Fibroblast of peridontal ligament (primary cell): ENCODE measurements at regions not wholly inside any gene's neighbourhood (a gene's known extent, or its start where the extent isn't known, plus 50 kb on each side); places are given as distances from the start of the nearest gene placed in this dataset.
A peak's percentile ranks its signal among the peaks of the same experiment; 100 is the strongest.

ENCODE experiments used
- DNase-seq: peaks from one replicate; pipeline ENCODE4 v3.0.0-alpha.2; 2010; ENCODE audit errors: extremely low read depth

DNA sequence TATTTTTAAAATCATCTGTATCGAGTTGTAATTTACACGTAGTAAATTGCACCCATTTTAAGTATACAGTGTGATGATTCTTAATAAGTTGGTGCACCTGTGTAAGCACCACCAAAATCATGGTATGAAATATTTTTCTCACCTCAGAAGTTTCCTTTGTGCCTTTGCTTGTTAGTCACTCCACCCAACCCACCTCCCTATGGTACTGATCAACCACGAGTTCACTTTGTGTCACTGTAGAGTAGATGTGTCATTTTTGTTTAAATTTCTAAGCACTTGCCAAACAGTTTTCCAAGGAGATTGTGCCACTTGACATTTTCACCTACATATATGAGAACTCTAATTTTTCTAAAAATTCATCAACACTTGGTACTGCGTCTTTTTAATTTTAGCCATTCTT lies 806.5 kb downstream of the TLR4 start:
- no peak for DNase-seq

DNA sequence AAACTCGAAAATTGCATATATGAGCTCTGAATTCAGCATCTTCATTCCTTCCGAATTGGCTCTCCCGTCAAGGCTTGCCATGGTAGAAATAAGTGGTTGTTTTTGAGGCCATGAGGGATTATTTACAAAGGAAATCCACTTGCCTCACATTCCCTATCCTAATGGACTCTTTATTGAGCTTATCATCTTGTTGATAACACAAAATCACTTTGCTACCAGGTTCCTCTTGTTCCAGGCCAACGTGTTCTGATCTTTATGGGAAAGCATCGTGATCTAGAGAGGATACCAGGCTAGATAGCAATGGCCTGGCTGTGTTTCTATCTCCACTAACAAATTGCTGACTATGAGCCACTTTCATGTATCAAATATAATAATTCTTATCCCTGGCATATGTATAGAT lies 811.7 kb downstream of the TLR4 start:
- DNase-seq: no peak

DNA sequence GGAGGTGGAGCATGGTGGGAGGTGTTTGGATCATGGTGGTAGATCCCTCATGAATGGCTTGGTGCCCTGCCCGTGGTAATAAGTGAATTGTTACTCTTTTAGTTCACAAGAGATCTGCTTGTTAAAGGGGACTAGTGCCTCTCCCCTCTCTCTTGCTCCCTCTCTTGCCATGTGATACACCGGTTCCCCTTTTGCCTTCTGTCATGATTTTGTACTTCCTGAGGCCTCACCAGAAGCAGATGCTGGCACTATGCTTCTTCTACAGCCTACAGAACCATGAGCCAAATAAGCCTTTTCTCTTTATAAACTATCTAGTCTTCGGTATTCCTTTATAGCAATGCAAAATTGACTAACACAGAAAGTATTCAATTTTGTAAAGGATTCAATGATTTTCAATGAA lies 817.1 kb downstream of the TLR4 start:
- DNase-seq: no peak

DNA sequence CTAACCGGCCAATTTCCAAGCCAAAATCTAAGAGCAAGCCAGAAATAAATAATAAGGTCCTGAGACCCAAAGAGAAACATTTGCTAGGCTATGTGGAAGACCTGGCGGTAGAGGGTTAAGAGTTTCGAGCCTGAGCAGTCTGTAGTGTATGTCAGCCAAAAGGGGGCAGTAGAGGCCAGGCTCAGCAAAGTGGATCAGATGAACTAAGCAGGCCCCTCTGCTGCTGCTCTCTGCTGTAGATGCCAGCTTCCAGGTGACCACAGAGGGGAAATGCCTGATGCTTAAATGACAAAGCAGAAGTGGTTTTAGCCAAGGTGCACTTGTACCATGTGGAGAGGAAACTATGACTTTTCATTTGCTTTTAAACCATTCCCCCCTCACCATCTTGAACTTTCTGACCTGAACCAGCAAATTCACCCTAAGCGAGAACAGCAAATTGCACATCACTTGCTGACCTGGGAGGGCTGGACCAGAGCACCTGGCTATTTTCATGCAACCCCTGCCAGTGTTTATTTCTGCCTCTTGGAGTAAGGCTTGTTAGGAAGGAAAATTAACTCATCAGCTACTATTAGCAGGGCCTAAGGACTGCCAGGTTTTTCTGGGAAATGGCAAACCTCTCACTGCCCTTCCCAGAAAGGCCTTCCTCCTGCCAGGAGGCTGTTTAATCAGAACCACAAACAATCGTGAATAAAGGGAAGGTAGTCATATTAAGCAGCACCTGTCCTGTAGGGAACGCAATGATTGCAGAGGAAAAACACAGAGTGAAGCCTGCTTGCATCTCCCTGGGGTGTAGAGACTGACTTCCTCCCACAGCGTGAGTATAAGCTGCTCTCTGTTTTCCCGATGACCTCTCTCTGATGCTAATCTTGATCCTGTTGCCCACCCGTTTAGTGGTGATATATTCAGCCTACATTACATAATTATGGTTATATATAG lies 818.2 kb downstream of the TLR4 start:
- DNase-seq: peak; percentile 1

DNA sequence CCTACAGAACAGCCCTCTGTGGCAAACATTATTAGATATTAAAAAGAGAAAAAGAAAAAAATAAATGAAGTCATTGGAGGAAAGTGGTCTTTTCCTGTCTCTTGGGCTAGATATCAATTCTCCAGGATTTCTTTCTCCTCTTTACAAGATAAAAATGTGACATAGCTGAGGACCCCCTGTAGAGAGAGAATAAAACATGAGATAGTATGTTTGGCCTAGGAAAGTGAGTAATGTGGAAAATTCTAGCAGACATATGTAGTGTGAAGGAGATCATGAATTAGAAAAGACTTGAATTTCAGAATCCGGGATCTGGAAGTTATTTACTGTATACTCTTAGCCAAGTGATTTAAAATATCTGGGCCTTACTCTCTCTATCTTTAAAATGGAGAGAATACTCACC lies 823.1 kb downstream of the TLR4 start:
- DNase-seq: no peak

DNA sequence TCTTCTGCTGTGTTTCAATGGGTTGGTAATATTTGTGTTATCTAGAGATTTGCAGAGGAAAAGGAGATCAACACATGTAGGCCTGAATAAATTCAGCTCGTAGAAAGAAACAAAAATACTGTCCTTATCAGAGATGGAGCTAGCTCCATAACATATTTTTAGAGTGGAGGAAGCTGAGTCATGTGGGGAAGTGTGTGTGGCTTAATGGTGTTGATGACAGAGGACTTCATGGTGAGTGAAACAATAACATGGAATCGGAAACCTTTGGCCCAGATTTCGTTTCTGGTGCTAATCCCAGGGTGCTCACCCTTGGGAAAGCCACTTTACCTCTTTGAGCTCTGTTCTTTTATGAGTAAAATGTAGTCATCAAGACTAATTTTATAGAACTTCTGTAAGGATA lies 825.0 kb downstream of the TLR4 start:
- DNase-seq: no peak

DNA sequence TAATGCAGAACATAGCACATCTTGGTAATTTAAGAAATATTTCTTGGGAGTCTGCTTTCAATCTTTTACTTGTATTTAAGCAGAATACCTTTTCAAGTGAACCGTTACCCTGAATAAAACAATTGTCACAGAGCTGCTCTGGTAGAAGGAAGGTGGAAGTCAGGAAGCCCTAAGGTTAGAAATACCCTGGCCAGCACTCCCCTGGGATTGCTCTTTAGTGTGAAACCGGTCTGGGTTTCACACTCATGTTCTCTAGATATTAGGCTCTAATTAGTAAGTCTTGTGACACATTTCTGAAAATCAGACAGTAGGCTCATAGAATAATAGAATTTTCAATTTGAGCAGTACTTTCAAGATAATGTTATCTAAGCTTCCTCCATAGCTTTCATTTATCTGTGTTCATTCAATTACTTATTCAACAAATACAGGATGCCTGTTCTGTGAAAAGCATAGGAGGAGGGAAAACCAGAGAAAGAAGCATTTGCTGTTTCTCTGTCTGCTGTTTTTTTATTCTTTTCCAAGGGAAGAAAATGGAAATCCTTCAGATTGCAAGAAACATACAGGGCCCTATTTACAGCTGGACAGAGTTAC lies 825.5 kb downstream of the TLR4 start:
- no peak for DNase-seq

DNA sequence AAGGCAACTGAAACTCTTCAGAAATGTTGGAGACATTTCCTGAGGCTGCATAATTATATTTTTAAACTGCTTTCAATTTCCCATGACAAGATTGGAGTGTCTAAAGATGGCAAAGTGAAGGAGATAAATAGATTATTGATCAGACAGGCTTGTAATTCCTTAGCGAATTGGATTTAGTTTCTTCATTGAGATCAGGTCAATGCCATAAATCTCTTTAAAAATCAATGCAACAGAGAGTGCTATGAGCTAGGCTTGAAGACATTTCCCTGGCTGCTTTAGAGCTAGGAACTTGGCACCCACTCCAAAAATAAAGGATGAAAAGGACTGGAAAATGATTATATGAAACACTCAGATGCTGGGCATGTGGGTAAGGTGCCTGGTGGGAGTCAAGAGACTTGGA lies 828.4 kb downstream of the TLR4 start:
- no peak for DNase-seq

DNA sequence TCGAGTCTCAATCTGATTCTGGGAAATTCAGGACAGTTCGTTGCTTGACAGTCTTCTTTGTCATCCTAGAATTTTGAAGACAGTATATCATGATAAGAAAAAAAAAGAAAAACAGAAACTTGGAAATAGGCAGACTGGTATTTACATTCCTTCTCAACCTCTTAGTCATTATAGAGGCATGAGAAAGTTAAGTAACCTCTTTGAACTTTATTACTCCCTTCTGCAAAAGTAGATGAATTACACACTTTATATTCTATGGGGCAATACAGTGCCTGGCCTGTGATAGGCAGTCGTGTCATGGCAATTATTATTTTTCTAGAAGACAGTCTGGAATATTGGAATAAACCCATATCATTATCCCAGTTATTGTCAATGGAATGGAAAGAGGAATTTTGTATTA lies 828.9 kb downstream of the TLR4 start:
- no peak for DNase-seq

DNA sequence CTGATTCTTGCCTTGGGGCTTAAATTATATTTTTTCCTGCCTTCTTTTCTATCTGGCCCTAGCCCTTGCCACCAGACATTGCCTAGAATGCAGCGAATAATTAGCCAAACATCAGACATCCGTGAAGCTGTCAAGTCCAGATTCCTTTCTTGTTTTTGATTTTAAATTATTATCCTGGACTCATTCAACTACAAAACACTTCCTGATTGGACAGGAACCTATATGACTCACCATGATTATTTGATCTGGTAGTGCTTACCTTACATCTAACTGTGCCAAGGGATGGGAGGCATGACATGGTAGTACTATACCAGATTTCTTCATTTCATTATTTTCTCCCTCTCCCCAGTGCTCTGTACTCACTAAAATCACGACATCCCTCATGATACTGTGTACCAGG lies 829.6 kb downstream of the TLR4 start:
- DNase-seq: no peak

DNA sequence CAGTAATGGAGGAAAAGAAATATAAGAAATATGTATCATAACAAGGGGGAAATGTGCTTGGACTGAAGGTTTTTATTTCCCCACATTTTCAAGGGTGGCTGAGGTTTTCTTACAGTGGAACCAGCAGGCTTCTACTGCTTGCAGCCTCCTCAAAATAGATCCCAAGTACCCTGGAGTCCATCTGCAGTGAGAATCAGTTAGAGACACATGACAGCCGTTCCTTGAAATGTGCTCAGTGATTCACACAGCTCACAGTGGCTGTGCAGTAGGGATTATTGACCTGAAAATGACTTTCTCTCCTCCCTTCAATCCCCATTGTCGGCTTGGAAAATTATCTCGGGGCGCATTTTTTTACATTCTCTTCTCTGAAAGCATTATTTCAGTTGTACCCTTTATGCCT lies 832.0 kb downstream of the TLR4 start:
- DNase-seq: no peak

DNA sequence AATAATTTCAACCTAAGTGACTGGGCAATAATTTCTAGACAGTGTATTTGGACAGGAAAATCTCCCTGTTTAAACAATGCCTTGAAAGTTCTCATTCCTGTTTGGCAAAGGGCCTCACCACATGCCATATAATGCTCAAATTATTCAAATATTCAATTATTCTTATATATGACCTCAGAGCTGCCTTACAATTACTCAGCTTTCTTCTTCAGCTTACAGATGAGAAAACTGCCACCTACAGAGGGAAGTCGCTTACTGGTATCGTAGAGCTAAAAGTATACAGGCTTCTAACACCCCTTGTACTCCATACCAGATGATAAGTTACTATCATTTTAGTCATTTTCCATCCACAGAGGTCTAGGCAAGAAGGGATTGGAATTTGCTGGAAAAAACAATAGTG lies 830.3 kb downstream of the BRINP1 start:
- no peak for DNase-seq

DNA sequence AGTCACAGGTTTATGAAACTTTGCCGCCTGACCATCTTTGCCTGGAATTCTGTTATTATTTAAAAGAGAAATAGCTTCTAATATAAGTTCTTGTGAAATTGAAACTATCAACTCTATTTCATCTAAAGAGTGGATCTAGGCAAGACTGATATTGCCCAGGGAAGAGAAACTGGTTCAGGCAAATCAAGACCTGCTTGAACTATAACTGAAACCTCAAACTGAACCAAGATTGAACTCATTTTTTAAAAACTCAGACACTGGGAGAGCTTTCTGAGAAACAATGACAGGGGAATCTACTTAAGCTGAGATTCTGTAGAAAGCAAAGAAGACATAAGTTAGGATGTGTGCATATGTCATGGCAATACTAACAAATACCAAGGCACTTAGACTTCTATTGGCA lies 815.8 kb downstream of the BRINP1 start:
- DNase-seq: no peak

DNA sequence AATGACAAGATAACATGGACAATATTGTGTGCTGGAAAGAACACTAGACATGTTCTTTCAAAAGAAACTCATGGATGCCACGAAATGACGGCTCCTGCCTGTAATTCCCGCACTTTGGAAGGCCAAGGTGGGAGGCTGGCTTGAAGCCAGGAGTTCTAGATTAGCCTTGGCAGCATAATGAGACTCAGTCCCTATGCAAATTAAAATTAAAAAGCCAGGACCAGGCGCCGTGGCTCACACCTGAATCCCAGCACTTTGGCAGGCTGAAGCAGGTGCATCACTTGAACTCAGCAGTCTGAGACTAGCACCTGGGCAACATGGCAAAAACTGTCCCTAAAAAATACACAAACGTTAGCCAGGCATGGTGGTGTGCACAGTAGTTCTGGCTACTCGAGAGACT lies 814.2 kb downstream of the BRINP1 start:
- no peak for DNase-seq

DNA sequence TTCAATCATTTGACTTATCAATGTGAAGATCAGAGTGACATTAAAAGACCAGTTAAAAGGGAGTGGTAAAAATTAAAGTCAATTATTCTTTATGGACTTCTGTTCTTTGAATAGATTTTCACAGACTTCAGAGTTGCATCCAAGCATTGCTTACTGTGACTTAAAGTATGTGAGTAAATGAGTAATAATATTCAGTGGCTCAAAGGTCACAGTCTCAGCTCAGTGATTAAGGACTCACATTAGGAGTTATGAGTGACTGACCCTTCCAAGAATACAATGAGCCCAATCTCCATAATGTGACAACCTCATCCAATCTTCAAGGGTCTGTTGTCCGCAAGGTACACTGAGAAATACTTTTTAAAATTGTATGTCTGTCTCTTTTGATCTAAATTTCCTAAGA lies 811.2 kb downstream of the BRINP1 start:
- DNase-seq: no peak

DNA sequence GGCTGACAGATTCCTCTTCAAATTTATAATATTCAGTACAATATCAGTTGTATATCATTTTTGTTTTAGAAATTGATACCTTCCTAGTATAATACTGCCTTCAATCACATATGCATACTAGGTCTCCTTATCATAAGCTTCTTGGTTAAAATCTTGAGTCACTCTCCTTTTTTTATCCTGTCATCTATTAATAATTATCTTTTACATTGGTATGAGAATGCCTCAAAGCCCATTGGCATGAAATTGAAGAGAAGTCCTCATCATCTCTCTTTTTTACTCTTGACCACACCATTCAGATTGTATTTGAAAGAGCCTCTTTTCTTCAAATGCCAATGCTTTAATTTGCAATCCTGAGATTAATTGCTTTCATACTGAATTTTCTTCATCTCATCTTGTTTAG lies 810.3 kb downstream of the BRINP1 start:
- DNase-seq: no peak

DNA sequence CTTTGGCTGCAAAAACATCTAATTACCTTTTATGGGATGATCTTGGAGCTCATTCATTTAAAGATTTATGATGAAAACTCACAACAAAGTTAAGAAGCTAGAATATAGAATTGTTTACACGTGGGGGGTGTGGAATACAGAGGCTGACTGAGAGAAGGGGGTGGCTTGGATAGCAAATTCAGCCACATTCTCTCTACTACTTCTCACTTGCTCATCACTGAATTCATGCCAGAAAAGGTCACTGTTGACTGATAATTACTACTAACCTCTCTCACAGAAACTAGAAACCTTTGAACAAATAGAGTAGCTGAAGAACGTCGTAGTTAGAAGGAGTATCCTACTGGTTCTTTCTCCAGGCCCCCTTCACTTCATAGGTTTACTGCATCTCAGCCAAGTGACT lies 808.2 kb downstream of the BRINP1 start:
- DNase-seq: no peak

DNA sequence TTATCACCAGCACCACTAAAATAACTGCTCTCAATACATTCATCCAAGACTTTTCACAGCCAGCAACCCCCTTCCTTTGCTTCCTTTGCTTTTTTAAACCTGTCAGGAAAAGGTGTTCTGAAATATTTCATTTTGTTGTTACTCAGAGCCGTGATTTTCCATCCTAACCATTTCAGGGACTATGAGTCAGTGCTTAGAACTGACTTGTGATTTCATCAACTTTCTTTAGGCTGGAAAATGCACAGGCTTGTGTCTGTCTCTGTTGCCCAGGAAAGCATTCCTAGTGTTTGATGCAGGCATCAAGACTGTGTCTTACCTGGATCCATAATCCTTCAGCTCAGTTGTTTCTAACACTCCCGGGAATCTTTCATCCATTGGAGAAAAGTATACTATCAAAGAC lies 805.6 kb downstream of the BRINP1 start:
- no peak for DNase-seq

DNA sequence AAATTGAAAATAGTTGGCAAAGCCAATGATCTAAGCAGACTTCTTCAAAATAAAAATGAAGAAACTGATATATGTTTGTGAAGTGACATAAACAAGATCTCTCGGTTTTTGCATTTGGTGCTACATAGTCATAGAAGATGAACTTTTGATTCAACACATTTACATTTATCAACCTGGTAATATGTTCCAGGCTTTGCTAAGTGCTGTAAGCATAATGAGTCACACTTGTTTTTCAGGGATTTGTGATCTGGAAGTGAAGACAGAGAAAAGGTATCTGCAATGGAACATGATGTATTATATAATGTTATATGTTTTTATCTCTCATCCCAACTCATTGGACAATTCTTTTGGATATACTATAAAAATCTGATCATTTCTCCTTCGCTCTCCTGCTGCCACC lies 801.4 kb downstream of the BRINP1 start:
- no peak for DNase-seq

DNA sequence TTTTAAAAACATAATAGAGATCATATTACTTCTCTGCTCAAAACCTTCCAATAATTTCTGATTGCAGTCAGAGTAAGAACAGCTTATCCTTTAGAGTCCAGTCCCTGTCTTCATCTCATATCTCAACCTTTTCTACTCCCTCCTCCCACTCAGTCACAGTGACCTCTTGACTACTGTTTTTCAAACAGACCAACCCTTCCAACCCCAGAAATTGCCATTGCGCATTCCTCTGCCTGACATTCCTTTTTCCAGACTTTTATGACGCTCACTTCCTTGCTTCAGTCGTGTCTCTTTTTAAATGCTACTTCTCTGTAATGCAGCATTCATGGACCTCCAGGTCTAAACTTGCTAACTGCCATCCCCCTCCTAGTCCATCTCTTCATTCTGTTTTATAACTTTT lies 800.5 kb downstream of the BRINP1 start:
- DNase-seq: no peak

DNA sequence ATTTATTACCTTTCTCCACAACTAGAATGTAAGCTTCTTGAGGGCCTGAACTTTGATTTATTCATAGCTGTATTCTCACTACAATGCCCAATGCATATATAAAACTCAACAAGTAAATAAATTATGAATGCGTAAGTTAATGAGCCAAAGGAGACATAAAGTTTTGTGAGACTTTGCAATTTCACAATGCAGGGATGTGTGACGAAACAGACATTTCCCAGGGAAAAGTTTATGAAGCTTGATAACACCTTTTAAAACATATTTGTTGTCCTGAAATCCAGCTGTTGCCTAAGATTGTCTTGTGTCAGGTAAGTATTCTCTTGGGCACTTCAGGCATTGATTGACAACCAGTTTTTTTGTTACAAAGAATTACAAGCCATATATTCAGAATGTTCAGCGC lies 800.1 kb downstream of the BRINP1 start:
- DNase-seq: no peak

DNA sequence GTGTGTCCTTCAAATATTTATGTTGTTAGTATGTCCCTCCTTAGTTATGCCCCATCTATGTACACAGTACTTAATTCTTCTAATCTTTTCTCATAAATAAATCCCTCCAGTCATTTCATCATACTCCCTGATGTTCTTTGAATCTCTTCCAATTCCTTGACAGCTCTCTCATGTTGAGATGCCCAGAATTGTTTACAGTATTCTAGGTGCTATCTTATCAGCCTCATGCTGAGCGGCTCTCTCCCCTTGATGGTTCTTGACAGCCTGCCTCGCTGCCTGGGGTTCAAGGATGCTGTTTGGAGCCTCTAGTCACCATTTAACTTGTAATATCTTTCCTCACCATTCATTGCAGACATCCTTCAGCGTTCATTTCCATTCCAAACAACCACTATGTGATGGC lies 799.2 kb downstream of the BRINP1 start:
- DNase-seq: no peak

DNA sequence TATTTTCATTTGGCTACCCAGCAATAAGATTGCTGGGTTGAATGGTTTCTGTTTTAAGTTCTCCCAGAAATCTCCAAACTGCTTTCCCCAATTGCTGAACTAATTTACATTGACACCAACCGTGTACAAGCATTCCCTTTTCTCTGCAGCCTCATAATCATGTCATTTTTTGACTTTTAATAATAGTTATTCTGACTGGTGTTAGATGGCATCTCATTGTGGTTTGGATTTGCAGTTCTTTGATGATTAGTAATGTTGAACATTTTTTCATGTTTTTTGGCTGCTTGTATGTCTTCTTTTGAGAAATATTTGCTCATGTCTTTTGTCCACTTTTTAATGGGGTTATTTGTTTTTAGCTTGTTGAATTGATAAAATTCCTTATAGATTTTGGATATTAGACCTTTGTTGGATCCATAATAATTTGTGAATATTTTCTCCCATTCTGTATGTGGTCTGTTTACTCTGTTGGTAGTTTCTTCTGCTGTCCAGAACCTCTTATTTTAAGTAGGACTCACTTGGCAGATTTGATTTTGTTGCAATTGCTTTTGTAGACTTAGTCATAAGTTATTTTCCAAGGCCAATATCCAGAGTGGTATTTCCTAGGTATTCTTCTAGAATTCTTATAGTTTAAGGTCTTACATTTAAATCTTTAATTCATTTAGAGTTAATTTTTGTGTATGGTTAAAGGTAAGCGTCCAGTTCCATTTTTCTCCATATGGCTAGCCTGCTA lies 793.7 kb downstream of the BRINP1 start:
- DNase-seq: no peak
